Activated T-cell treated with anti-CD3 and anti-CD28 coated beads, Interleukin-2, amount 50 U/mL, for 48 hours (primary cell): ENCODE measurements at regions not wholly inside any gene's neighbourhood (a gene's known extent, or its start where the extent isn't known, plus 50 kb on each side); places are given as distances from the start of the nearest gene placed in this dataset.
"Not testable (repeated sequence)": the region's sequence is repeated elsewhere in the genome, so short reads cannot be mapped to it uniquely, and the experiment has no call there.

Experiments
- DNase-seq, 2 experiments: peaks; one replicate each; pipeline ENCODE4 v3.0.0-alpha.2; 2020

DNA sequence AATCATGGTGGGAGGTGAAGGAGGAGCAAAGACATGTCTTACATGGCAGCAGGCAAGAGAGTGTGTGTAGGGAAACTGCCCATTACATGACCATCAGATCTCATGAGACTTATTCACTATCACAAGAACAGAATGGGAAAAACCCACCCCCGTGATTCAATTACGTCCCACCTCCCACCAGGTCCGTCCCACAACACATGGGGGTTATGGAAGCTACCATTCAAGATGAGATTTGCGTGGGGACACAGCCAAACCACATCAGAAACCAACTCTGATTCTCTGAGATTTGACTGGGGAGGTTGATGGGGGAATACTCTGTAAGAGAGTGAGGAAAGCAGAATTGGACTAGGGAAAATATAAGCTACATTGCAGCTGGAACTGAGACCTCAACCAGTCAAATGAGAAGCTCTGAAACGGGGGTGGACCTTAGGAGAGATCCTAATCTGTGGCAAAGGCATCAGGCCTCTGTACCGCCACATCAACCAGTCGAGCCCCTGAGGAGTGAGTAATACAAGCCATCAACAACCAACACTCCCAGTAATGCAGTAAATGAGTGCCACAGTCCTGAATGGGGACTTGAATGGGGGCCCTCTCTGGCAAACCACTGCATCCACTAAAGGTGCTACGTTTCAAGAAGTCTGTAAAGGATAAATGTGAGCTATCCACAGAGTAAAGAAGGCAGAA lies 207.9 kb upstream of the GADL1 start:
- peak; percentile 56 to 62 for DNase-seq

DNA sequence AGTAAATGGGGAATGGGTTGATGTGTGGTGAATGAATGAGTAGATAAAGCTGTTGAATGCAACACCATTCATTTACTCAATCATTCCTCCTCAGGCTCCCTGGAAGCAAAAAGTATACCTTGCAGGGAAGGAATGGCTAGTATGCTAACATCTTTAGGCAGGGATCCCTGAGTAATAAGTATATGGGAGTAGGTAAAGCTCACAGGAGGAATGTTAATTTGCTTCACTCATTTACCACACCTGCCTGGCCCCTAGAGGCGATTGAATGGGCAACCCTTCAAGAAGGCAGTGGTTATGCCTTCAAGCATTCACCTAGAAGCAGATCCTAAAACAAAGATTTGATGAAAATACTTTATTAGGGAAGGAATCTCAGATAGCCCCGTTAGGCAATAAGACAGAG lies 208.7 kb upstream of the GADL1 start:
- no peak for DNase-seq

DNA sequence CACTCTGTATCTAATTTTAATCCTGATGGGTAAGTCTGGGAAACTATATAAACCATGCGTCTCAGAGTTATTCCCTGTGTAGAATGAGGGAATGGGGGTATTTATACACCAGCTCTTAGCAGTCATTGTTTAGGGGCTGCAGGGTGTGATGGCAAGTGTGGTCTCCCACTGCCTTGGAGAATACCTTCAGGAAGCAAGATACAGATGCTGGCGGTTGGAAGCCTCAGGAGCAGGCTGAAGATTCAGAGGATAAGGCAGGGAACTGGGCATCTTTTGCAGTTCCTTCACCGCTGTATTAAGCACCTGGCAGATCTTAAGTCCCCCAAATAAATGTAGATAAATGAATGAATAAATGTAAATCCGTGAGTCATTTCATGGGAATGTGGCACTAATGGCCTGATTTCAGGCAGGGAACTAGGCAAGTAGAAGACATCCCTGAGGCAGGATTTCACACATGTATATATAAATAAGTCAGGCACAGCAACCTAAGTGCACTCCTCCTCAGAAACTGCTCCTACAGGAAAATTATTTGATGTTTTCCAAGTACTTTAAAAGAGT lies 209.2 kb upstream of the GADL1 start:
- no peak for DNase-seq

DNA sequence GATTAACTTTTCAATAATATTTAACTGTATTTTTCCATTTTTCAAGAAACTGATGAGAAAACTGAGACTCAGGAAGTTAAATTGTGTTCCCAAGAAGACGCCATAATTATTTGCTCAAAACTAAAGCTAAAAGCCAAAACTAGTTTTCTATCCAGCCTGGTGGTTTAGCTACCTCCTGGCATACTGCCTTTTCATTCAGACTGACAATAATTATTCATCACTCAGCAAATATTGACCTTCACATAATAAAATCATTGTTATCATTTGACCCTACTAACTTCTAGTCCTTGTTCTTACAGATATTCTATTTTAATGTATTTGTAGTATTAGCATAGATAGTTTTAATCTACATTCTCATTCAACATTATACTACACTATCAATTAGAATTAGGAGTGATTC lies 210.6 kb upstream of the GADL1 start:
- no peak for DNase-seq

- DNase-seq: peak; percentile 22 to 41
Observed at GRCh38 chr3:31105438-31106077, 211.1 kb upstream of the GADL1 start.

DNA sequence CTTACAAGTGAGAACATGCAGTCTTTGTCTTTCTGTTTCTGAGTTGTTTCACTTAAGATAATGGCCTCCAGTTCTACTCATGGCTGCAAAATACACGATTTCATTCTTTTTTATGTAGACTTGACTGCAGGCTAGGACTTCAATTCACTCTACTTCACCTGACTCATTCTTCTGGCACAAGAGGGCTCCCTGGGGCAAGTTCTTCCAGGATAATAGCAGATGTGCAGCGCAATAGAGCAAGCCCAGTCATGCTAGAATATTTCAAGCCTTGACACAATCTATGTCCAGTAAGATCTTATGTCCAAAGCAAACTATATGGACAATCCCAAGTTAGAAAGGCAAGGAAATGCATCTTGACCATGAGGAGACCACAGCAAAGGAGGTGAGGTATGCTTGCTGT lies 211.7 kb upstream of the GADL1 start:
- DNase-seq: no peak

- DNase-seq: no peak
Observed at GRCh38 chr3:31106912-31107311, 212.5 kb upstream of the GADL1 start.

GRCh38 chr3:31114929-31115283 lies 220.4 kb upstream of the GADL1 start:
- no peak for DNase-seq

DNA sequence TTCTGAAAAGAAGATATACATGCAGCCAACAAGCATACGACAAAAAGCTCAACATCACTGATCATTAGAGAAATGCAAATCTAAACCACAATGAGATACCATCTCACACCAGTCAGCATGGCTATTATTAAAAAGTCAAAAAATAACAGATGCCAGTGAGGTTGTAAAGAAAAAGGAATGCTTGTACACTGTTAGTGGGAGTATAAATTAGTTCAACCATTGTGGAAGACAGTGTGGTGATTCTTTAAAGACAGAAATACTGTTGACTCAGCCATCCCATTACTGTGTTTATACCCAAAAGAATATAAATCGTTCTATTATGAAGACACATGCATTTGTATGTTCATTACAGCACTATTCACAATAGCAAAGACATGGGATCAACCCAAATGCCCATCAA lies 221.1 kb upstream of the GADL1 start:
- DNase-seq: not testable (repeated sequence)

DNA sequence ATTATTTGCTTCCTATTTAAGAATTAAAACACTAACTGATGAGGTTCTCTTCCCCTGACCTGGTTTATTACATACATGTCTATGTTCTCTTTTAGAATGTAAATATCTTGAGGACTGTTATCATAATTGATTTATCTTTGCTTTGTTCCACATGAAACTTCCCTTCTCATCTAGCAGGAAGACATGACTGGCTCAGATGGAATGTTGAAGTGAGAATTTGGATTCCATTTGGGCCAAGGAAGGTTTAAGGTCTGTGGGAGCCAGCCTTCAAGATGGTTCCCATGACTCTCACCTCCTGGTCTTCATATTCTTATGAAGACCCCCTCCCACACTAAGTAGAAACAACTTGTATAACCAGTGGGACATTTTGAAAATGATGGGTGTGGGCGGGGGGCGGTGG lies 222.2 kb upstream of the GADL1 start:
- no peak for DNase-seq

DNA sequence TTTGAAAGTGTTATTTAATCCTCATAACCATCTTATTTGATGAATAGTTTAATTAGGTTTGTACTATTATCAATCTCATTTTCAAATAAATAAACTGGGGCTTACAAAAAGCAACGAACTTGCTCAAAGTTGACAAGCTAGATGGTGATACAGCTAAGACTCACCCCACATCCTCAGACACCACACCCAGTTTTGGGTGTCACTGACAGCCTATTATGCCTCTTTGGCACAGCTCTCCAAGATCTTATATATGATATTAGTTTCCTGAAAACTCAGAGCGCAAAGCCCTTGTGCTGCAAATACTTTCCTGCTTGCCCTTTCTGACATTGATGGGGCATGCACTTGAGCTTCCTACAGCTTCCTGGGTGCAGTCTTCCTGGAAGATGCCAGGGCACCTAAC lies 223.4 kb upstream of the GADL1 start:
- no peak for DNase-seq

GRCh38 chr3:31124373-31124772 lies 229.9 kb upstream of the GADL1 start:
- no peak for DNase-seq

DNA sequence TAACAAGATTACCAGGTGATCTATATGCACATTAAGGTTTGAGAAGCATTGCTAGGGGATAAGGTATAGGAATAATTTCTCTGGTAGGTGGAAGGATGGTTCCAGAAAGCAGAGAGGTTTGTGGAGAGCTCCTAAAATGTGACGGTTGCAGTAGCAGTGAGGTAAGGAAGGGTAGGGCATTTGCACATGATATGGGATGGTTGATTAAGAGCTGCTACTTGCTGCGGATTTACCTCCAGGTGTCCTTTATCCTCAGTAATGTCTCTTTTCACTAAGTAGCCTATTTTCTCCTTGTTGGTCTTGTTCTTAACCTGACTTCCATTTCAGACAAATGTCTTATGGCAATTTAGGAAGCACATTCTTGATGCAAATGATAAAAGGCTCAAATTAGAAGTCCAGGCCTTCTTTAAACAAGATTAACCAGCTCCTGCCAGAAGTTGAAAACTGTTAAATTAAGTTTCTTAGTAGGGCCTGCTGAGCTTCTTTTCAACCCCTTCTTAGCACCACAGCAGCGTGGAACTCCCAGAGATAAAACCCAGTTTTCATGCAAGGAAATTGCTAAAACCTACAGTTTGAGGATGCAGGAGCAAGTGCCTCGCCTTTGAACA lies 231.1 kb upstream of the GADL1 start:
- no peak for DNase-seq

DNA sequence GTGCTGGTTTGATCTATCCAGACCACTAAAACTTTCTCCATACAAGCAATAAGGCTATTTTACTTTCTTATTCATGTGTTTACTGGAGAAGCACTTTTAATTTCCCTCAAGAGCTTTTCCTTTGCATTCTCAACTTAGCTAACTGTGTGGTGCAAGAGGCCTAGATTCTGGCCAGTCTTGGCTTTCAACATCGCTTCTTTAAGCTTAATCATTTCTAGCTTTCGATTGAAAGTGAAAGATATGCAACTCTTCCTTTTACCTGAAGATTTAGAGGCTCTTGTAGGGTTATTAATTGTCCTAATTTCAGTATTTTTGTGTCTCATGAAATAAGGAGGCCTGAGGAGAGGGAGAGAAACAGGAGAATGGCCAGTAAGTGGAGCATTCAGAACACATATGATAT lies 234.8 kb upstream of the GADL1 start:
- DNase-seq: no peak

GRCh38 chr3:31132132-31132769 lies 237.8 kb upstream of the GADL1 start:
- DNase-seq: no peak

- no peak for DNase-seq
Observed at GRCh38 chr3:31133541-31133940, 239.1 kb upstream of the GADL1 start.

- DNase-seq: no peak
Observed at GRCh38 chr3:31135546-31135945, 241.1 kb upstream of the GADL1 start.

DNA sequence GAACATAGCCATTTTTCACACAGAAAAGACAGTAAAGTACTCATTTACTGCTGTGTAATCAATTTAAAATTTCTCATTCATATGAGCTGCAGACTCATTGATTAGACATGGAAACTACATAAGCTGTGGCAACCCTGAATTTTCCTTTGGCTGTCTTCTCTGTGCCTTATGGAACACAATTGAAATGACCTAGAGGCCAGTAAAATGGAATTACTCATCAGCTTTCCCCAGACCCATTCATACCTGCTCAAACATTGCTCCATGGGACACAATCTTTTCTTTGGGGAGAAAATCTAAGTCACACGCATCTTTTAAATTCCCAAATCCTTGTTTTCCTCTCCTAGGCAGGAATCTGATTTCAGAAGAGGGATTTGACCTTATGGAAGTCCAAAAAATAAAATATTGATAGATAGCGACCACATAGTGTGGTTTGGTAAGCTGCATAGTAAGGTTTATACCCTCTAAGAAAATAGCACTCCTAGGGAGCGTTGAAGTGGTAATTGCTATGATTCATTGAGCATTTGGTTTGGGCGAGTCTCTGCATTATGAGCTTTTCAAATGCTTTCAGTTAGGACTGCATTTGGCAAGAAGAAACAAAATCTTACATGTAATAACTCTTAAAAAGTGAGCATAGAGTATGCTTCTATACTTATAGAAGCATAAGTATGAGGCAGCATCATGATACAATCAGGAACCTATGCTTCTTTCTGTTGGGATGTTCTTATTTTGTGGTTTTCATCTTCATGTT lies 243.4 kb upstream of the GADL1 start:
- DNase-seq: no peak

DNA sequence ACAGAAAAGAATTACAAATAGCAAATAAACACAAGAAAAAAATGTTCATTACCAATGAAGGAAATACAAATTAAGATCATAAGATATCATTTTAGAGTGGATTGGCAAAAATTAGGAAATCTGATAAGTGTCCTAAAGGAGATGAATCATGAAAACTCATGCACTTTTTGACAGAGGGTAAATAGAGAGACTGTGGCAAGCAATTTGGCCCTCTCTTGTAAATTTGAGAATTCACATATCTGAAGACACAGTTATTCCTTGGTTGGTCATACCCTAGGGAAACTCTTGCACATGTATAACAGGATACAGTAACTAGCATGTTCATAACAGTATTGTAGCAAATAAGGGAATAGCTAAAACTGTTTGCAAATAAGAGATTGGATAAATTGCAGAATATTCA lies 246.0 kb upstream of the GADL1 start:
- DNase-seq: no peak

DNA sequence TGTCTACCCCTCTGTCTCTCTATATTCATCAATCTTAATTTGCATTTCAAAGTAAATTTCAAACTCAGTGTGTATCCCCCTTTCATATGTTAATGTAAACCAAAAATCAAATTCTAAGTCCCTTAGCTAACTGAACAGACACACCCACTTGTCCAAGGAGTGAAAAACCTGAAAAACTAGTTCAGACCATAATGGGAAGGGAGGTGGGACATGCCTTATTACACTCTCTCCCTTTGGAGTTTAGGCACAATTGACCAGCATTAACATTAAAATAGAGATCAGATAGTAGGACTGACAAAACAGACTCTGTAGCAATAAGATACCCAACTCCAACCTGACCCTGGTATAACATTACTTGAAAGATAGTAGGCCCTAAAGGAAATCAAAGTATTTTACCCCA lies 247.7 kb upstream of the GADL1 start:
- no peak for DNase-seq

GRCh38 chr3:31142543-31142942 lies 248.1 kb upstream of the GADL1 start:
- DNase-seq: no peak

DNA sequence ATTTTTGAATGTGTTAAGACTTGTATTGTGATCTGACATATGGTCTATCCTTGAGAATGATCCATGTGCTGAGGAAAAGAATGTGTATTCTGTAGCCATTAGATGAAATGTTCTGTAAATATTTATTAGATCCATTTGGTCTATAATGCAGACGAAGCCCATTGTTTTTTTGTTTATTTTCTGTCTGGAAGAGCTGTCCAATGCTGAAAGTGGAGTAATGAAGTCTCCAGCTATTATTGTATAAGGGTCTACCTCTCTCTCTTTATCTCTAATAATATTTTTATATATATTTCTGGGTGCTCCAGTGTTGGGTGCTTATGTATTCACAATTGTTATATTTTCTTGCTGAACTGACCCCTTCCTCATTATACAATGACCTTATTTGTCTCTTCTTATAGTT lies 250.6 kb upstream of the GADL1 start:
- no peak for DNase-seq

- DNase-seq: no peak
Observed at GRCh38 chr3:31147550-31147949, 253.1 kb upstream of the GADL1 start.
